HUDEP-2 (cell line): ENCODE measurements at regions not wholly inside any gene's neighbourhood (a gene's known extent, or its start where the extent isn't known, plus 50 kb on each side); places are given as distances from the start of the nearest gene placed in this dataset.

Experiments
- DNase-seq, 76 experiments: peaks; one replicate each; lab custom pipeline; 2025; ENCODE audit not compliant: unreplicated experiment in 76 of 76; lab: John Stamatoyannopoulos, UW

- DNase-seq = no peak
Measured at GRCh38 chr2:53286345-53286744, 481.3 kb upstream of the CHAC2 start.

- DNase-seq = no peak
Measured at GRCh38 chr2:53275743-53276142, 491.9 kb upstream of the CHAC2 start.

GRCh38 chr2:53268626-53269025, 499.0 kb upstream of the CHAC2 start:
- no peak for DNase-seq

- no peak for DNase-seq
Measured at GRCh38 chr2:53268086-53268485, 499.5 kb upstream of the CHAC2 start.

GRCh38 chr2:53265544-53266299, 501.9 kb upstream of the CHAC2 start:
- DNase-seq = no peak

- DNase-seq = no peak
Measured at GRCh38 chr2:53260568-53260967, 507.0 kb upstream of the CHAC2 start.

GRCh38 chr2:53259395-53260009, 508.1 kb upstream of the CHAC2 start:
- no peak for DNase-seq

GRCh38 chr2:53257287-53257686, 510.3 kb upstream of the CHAC2 start:
- no peak for DNase-seq

- DNase-seq = no peak
Measured at GRCh38 chr2:53253244-53253643, 514.4 kb upstream of the CHAC2 start.

- no peak for DNase-seq
Measured at GRCh38 chr2:53252115-53252514, 515.5 kb upstream of the CHAC2 start.

GRCh38 chr2:53247956-53248735, 519.5 kb upstream of the CHAC2 start:
- no peak for DNase-seq

GRCh38 chr2:53243430-53243829, 524.2 kb upstream of the CHAC2 start:
- no peak for DNase-seq

GRCh38 chr2:53242090-53242489, 525.5 kb upstream of the CHAC2 start:
- no peak for DNase-seq

- no peak for DNase-seq
Measured at GRCh38 chr2:53235836-53236582, 531.6 kb upstream of the CHAC2 start.

- DNase-seq = no peak
Measured at GRCh38 chr2:53234548-53234903, 533.1 kb upstream of the CHAC2 start.

GRCh38 chr2:53233759-53234547, 533.7 kb upstream of the CHAC2 start:
- DNase-seq = no peak

GRCh38 chr2:53231908-53232307, 535.7 kb upstream of the CHAC2 start:
- no peak for DNase-seq

GRCh38 chr2:53230691-53231090, 536.9 kb upstream of the CHAC2 start:
- no peak for DNase-seq

GRCh38 chr2:53227535-53227934, 540.1 kb upstream of the CHAC2 start:
- DNase-seq = no peak

- DNase-seq = no peak
Measured at GRCh38 chr2:53220969-53221368, 546.6 kb upstream of the CHAC2 start.
